Urinary bladder (tissue), 3 donors: ENCODE measurements at regions not wholly inside any gene's neighbourhood (a gene's known extent, or its start where the extent isn't known, plus 50 kb on each side); places are given as distances from the start of the nearest gene placed in this dataset.
"Not testable (repeated sequence)": the region's sequence is repeated elsewhere in the genome, so short reads cannot be mapped to it uniquely, and the experiment has no call there.

Experiments
- DNase-seq: peaks from one replicate; pipeline ENCODE4 v3.0.0-alpha.2; 2015; ENCODE audit errors: extremely low spot score
- H3K27ac ChIP-seq: one replicate; pipeline ENCODE4 v1.5.1; 2013; ENCODE audit warnings: low read depth, mild to moderate bottlenecking, moderate library complexity
- H3K36me3 ChIP-seq: one replicate; pipeline ENCODE4 v1.6.1; 2013; ENCODE audit warnings: mild to moderate bottlenecking, moderate library complexity; ENCODE audit not compliant: insufficient read depth
- H3K4me1 ChIP-seq: one replicate; pipeline ENCODE4 v1.6.1; 2013; ENCODE audit warnings: mild to moderate bottlenecking, moderate library complexity; ENCODE audit not compliant: insufficient read depth
- H3K4me3 ChIP-seq: one replicate; pipeline ENCODE4 v1.5.1; 2013; ENCODE audit warnings: low read depth, low read length
- WGBS: extraction: QIAGEN DNeasy Blood & Tissue Kit; methylation state at CpG from one replicate; pipeline ENCODE4 v1.1.7; 2013; 5-methylcytosine and 5-hydroxymethylcytosine counted together
- donor health status: healthy with polysubstance abuse.
- donor health status: healthy.

- no peak overlapping the region for H3K27ac ChIP-seq
- no peaks in the 10 kb centered on the region for H3K4me1 ChIP-seq
- peak; percentile 20 for DNase-seq
- H3K4me3 ChIP-seq, result no peak overlapping the region
- WGBS, result 28% methylated on average over 9 of the region's 9 CpGs
- no peaks in the 10 kb centered on the region for H3K36me3 ChIP-seq
These were observed 179.9 kb upstream of the MBL2 start for GRCh38 chr10:52952391-52953055.

DNA sequence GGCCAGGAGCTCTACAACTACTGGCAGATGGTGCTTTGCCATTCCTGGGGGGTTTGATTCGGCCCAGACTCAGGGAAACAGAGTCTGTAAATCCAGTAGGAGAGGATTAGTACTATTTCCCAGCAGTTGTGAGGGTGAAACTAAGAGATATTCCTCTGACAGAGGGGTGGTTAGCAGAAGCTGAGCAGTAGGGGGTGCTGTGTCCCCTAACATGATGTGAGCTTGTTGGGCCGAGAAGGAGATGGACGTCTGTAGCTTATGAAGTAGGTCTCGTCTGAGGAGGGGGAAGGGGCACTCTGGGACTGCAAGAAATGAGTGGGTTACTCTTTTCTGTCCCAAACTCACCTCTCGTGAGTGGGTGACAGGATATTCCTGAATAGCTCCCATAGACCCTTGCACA lies 179.2 kb upstream of the MBL2 start:
- no peaks in the 10 kb centered on the region for H3K36me3 ChIP-seq
- H3K4me3 ChIP-seq, result no peak overlapping the region
- 47% methylated on average over 5 of the region's 5 CpGs for WGBS
- H3K4me1 ChIP-seq, result no peaks in the 10 kb centered on the region
- DNase-seq, result no peak
- no peak overlapping the region for H3K27ac ChIP-seq

GRCh38 chr10:52950578-52950977 lies 178.0 kb upstream of the MBL2 start:
- H3K4me3 ChIP-seq, result no peak overlapping the region
- H3K27ac ChIP-seq, result no peak overlapping the region
- H3K4me1 ChIP-seq, result no peaks in the 10 kb centered on the region
- H3K36me3 ChIP-seq, result no peaks in the 10 kb centered on the region
- 94% methylated on average over 5 of the region's 5 CpGs for WGBS
- no peak for DNase-seq

DNA sequence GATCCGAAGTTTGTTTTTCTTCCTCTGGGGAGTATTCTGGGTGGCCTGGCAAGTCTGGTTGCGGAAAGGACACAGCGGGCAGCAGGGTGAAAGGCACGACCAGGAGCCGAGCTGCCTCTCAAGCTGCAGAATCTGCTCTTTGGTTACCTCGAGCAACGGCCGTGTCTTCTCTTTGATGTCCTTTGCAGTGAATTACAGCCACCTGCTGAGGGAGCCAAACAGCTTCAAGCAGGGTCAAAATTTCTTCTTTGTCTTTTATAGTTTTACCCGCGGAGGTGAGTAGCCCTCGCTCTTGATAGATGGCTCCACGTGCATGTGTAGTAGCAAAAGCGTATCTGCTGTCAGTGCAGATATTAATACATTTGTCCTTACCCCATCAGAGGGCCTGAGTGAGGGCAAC lies 177.3 kb upstream of the MBL2 start:
- no peak overlapping the region for H3K27ac ChIP-seq
- WGBS, result 89% methylated on average over 13 of the region's 13 CpGs
- H3K4me3 ChIP-seq, result no peak overlapping the region
- H3K36me3 ChIP-seq, result no peaks in the 10 kb centered on the region
- DNase-seq, result no peak
- H3K4me1 ChIP-seq, result no peaks in the 10 kb centered on the region

- DNase-seq, result no peak
- Histone ChIP-seq H3K4me1 (no peaks in the 10 kb centered on the region), H3K4me3 (no peak overlapping the region), H3K36me3 (no peaks in the 10 kb centered on the region), H3K27ac (no peak overlapping the region)
- 44% methylated on average over 5 of the region's 5 CpGs for WGBS
These were observed 173.9 kb upstream of the MBL2 start for GRCh38 chr10:52946486-52946885.

GRCh38 chr10:52945521-52945920 lies 172.9 kb upstream of the MBL2 start:
- not testable (repeated sequence) for H3K27ac ChIP-seq, H3K36me3 ChIP-seq, DNase-seq, H3K4me1 ChIP-seq, H3K4me3 ChIP-seq
- WGBS, result 78% methylated on average over 4 of the region's 4 CpGs

DNA sequence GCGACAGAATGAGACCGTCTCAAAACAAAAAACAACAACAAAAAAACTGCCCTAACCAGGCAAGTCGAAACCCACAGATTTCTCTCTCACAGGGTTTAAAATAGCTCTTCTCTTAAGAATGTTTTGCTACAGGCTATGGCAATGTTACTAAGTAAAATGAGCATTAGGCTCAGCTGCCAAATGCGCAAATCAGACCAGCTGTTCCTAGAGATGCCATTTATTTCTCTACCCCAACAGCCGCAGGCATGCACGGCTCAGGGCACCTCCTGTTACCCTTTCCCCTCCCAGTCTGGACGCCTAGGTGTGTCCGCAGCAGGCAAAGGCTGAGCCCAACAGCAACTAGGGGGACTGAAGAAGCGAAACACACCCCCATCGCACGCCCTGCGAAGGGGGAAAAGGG lies 168.3 kb upstream of the MBL2 start:
- Histone ChIP-seq H3K27ac (no peak overlapping the region), H3K4me1 (no peaks in the 10 kb centered on the region), H3K4me3 (no peak overlapping the region), H3K36me3 (no peaks in the 10 kb centered on the region)
- 96% methylated on average over 12 of the region's 12 CpGs for WGBS
- DNase-seq, result no peak

DNA sequence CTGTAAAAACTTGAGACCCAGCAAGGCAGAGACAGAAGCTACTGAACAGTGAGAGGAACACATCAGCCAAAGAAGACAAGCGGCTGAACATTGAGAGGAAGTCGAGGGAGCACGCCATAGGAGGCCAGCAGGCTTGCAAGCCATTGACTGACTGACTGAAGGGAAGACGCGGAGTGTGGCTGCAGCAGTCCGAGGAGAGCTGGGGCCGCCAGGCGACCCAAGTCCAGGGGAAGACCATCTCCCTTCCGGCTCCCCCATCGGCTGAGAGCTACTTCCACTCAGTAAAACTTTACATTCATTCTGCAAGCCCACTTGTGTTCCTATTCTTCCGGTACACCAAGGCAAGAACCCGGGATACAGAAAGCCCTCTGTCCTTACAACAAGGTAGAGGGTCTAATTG lies 167.3 kb upstream of the MBL2 start:
- DNase-seq, result no peak
- no peaks in the 10 kb centered on the region for H3K4me1 ChIP-seq
- WGBS, result 93% methylated on average over 12 of the region's 12 CpGs
- no peak overlapping the region for H3K4me3 ChIP-seq
- H3K36me3 ChIP-seq, result no peaks in the 10 kb centered on the region
- H3K27ac ChIP-seq, result no peak overlapping the region

DNA sequence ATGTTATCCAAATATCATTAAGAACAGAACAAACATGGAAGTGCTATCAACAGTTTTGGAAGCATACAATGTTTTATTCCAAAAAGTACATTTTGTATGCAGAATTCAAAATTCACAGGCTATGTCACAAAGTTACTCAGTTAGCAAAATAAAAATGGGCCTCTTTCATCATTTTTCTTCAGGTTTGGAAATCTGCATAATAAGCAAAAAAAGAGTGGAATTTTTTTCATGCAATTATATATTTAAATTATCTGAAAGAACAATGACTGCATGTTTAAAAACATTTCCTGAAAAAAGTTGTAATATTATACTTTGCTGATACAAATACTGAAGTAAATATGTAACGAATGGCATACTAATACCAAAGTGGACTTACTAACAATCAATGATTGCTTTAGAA lies 161.2 kb upstream of the MBL2 start:
- 79% methylated on average over 1 of the region's 1 CpG for WGBS
- DNase-seq, result no peak

GRCh38 chr10:52927678-52928077 lies 155.1 kb upstream of the MBL2 start:
- no peaks in the 10 kb centered on the region for H3K36me3 ChIP-seq
- WGBS, result 96% methylated on average over 6 of the region's 6 CpGs
- no peak overlapping the region for H3K27ac ChIP-seq
- H3K4me3 ChIP-seq, result no peak overlapping the region
- no peaks in the 10 kb centered on the region for H3K4me1 ChIP-seq
- DNase-seq, result no peak

More for the DNA sequence above, 161.2 kb upstream of the MBL2 start:
- no peak overlapping the region for H3K27ac ChIP-seq
- no peak overlapping the region for H3K4me3 ChIP-seq
- no peaks in the 10 kb centered on the region for H3K36me3 ChIP-seq
- H3K4me1 ChIP-seq, result no peaks in the 10 kb centered on the region

- no peak for DNase-seq
- Histone ChIP-seq H3K4me1 (no peaks in the 10 kb centered on the region), H3K36me3 (no peaks in the 10 kb centered on the region), H3K4me3 (no peak overlapping the region), H3K27ac (no peak overlapping the region)
- 80% methylated on average over 5 of the region's 5 CpGs for WGBS
These were observed 150.9 kb upstream of the MBL2 start for GRCh38 chr10:52923520-52923919.

DNA sequence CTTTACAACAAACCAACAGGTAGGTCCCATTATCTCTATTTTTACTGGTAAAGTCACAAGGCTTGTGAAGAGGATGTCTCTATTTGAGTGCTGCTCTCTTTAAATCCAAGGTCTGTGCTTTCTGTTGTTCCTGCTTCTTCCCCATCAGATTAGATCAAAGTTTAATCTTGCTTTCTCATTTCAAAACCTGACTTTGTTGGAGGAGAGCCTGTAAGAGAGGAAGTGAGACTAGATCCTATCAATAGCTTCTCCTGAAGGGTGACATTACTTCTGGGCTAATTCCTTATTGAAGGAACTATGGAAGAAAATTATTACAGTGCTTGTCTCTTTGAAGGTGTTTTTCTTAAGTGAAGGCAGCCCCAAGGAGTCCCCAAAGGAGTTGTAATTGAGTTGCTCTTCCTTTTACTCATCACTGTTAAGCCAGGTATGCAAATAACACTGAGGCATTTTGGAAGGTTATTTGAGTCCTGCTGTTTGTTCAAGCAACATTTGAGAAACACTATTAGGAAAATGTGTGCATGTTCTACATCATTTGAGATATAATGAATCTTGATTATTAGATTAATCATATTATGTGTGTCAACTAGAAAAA lies 146.2 kb upstream of the MBL2 start:
- no peak for DNase-seq
- H3K36me3 ChIP-seq, result no peaks in the 10 kb centered on the region
- H3K4me3 ChIP-seq, result no peak overlapping the region
- no peaks in the 10 kb centered on the region for H3K4me1 ChIP-seq
- H3K27ac ChIP-seq, result no peak overlapping the region

DNA sequence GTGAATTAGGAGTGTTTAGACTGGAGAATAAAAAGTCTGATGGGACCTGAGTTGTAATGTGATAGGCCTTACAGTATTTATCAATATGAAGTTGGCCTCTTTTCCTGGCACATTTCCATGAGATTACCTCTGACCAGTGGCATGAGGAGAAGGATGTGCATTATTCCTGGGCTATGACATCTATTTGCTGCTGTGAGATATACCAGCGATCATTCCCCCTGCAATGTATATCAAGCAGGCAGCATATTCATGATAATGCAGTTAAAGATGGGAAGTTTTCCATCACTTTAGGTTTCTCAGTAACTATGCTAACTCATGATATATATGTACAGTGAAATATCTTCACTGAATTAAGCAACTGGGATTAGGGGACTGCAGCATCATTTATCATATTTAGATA lies 142.8 kb upstream of the MBL2 start:
- no peak overlapping the region for H3K27ac ChIP-seq
- H3K4me1 ChIP-seq, result no peaks in the 10 kb centered on the region
- no peak for DNase-seq
- WGBS, result 66% methylated on average over 1 of the region's 1 CpG
- no peak overlapping the region for H3K4me3 ChIP-seq
- H3K36me3 ChIP-seq, result no peaks in the 10 kb centered on the region

- H3K4me1 ChIP-seq, result no peaks in the 10 kb centered on the region
- no peak overlapping the region for H3K4me3 ChIP-seq
- 97% methylated on average over 1 of the region's 1 CpG for WGBS
- no peak overlapping the region for H3K27ac ChIP-seq
- DNase-seq, result no peak
- H3K36me3 ChIP-seq, result no peaks in the 10 kb centered on the region
These were observed 138.6 kb upstream of the MBL2 start for GRCh38 chr10:52911163-52911562.

DNA sequence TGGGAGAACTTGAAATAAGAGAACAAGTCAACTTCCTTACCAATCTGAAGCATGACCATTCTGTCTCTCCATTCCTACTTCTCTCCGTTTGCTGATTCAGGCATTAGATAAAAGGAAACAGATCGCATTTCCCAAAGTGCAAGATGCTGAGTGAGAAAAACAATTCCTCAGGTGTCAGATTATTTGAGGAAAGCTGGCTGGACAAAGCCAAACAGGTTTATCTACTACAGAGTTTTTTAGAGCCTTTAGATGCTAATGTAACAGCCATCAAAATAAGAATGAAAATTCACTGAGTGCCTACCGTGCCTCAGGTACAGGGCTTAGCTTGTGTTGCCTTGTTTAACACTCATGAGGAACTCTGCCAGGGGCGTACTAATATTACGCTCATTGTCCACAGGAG lies 135.9 kb upstream of the MBL2 start:
- Histone ChIP-seq H3K4me3 (no peak overlapping the region), H3K4me1 (no peaks in the 10 kb centered on the region), H3K27ac (no peak overlapping the region), H3K36me3 (no peaks in the 10 kb centered on the region)
- 73% methylated on average over 5 of the region's 5 CpGs for WGBS
- no peak for DNase-seq
